ENCODE measurements at regions not wholly inside any gene's neighbourhood (a gene's known extent, or its start where the extent isn't known, plus 50 kb on each side); places are given as distances from the start of the nearest gene placed in this dataset.

DNA sequence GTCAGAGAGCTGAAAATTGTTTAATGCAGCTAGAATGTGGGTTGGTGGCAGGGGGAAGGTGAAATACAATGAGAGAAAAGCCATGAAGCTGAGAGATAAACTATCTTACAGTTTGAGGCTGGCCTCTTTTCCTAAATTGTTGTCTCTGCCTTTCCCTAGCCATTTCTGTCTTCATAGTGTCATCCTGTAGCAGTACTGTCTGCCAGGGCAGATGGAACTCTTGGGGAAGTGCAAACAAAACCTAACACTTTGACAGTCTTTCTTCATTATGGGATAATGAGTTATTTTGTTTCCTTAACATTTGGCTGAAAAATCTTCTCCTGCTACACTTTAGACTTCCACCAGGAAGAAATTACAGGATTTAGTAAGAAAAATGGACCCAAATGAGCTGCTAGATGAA, 197.8 kb upstream of the ARX start:
- DNase-seq, result no peak
- Histone ChIP-seq H3K27ac (no peak overlapping the region), H3K36me3 (no peaks in the 10 kb centered on the region), H3K9me3 (no peaks in the 10 kb centered on the region), H3K4me3 (no peak overlapping the region), H3K27me3 (no peaks in the 10 kb centered on the region), H3K4me1 (no peaks in the 10 kb centered on the region)
- no peak for TF ChIP-seq EP300 (IDR thresholded peaks at IDR 0.05)
- intact Hi-C loops (cut with DNase I), result no loop called here

DNA sequence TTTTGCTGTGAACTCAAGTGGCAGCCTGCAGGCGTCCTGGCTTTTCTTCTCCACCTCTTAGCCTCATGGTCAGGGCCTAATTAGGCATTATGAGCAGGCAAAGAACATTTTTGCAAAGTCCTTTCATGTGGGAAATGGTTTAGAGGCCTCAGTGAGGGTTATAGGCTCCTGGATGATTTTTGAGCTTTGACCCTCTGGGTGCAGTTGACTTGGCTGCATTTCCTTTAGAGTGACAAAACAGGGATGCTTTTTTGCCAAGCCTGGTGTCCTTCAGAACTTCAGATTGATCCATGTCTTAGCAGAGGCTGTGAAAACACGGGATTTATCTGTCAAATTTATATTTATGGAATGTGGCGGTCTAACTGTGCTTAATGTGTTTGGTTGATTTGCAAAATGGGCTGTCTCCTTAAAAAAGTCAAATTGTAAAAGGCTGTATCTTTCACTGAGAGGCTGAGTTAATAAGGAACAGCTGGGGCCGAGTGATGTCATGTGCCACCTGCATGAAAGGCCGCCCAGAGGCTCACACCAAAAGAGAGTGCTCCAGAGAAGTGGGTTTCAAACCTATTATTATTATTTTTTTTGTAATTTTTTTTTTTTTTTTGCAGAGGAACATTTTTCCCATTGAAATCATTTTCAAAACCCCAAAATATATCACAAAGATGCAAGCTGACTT, 192.2 kb upstream of the ARX start:
- no peaks in the 10 kb centered on the region for H3K36me3 ChIP-seq
- WGBS, 2 donors, result 63 to 73% methylated on average over 5 of the region's 5 CpGs
- no peak overlapping the region for H3K4me3 ChIP-seq
- no peak for TF ChIP-seq POLR2AphosphoS5 (IDR thresholded peaks at IDR 0.05)
- H3K4me1 ChIP-seq, result no peaks in the 10 kb centered on the region
- H3K9me3 ChIP-seq, result no peaks in the 10 kb centered on the region
- H3K27me3 ChIP-seq, result no peaks in the 10 kb centered on the region
- DNase-seq, result no peak
- intact Hi-C loops (cut with DNase I), result no loop called here
- no peak overlapping the region for H3K27ac ChIP-seq

DNA sequence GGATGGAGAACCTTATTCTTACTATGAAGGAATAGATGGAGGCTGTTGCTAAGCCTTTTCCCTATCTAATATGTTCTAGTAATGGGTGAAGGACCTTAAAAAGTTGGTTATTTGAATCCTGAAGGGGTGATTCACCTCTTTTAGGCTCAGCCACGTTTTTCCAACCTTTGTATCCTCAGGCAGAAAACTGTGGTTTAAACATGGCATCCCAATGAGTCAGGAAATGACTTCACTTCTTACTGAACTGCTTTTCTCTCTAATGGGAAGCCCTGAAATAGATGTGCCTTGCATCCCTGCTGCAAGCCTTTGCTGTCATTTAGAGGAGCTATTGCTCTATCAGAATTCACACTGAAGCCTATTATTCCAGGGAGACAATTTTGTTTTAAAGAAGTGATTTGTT, 191.0 kb upstream of the ARX start:
- no peaks in the 10 kb centered on the region for H3K36me3 ChIP-seq
- H3K4me3 ChIP-seq, result no peak overlapping the region
- DNase-seq, result no peak
- H3K4me1 ChIP-seq, result no peaks in the 10 kb centered on the region
- WGBS, 2 donors, result 0 to 5% methylated on average over 1 of the region's 1 CpG
- intact Hi-C loops (cut with DNase I), result no loop called here
- H3K9me3 ChIP-seq, result no peaks in the 10 kb centered on the region
- no peaks in the 10 kb centered on the region for H3K27me3 ChIP-seq
- no peak overlapping the region for H3K27ac ChIP-seq
- no peak for TF ChIP-seq POLR2A (IDR thresholded peaks at IDR 0.05)
- TF ChIP-seq EP300 (IDR thresholded peaks at IDR 0.05), result no peak
- TF ChIP-seq POLR2AphosphoS5 (IDR thresholded peaks at IDR 0.05), result no peak
- TF ChIP-seq, protein P1, sequence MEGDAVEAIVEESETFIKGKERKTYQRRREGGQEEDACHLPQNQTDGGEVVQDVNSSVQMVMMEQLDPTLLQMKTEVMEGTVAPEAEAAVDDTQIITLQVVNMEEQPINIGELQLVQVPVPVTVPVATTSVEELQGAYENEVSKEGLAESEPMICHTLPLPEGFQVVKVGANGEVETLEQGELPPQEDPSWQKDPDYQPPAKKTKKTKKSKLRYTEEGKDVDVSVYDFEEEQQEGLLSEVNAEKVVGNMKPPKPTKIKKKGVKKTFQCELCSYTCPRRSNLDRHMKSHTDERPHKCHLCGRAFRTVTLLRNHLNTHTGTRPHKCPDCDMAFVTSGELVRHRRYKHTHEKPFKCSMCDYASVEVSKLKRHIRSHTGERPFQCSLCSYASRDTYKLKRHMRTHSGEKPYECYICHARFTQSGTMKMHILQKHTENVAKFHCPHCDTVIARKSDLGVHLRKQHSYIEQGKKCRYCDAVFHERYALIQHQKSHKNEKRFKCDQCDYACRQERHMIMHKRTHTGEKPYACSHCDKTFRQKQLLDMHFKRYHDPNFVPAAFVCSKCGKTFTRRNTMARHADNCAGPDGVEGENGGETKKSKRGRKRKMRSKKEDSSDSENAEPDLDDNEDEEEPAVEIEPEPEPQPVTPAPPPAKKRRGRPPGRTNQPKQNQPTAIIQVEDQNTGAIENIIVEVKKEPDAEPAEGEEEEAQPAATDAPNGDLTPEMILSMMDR (IDR thresholded peaks at IDR 0.05), result no peak

DNA sequence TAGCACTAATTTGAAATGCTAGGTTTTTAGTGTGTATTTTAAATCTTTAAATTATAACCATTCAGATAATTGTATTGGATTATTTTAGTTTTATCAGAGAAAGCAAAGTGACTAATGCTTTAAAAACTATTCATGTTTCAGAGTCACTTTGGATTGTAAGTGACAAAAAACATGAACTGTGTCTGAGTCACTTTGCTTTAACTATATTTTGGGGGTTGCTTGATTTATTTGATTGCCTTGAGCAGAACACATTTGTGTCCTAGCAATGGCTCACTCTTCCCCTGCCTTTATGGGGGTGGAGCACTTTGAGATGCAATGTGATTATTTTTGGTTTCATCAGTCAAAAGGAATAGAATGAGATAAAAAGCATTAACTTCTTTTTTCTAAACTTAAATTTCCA, 188.4 kb upstream of the ARX start:
- intact Hi-C loops (cut with DNase I), result no loop called here
- no peak overlapping the region for H3K27ac ChIP-seq
- TF ChIP-seq, protein P1 (IDR thresholded peaks at IDR 0.05), result no peak
- TF ChIP-seq POLR2A (IDR thresholded peaks at IDR 0.05), result no peak
- no peak for TF ChIP-seq POLR2AphosphoS5 (IDR thresholded peaks at IDR 0.05)
- TF ChIP-seq EP300 (IDR thresholded peaks at IDR 0.05), result no peak

DNA sequence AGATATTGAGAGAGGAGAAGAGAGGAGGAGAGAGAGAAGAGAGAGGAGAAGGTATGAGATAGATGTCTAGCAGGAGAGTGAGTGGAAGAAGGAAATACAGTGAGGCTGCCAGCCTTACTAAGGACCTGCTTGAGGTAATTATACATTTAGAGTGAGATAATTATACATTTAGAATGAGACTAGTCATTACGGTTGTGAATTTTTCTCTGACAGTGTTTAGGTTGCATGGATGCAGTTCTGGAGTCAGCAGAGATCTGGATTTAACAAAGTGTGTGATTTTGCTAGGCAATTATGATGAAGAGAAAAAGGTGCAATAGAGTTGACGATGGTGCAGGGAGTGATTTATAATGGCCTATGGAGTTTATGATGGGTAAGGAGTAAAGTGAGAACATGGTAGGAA, 187.1 kb upstream of the ARX start:
- Histone ChIP-seq H3K4me3 (no peak overlapping the region), H3K27me3 (no peaks in the 10 kb centered on the region), H3K4me1 (no peaks in the 10 kb centered on the region), H3K9me3 (no peaks in the 10 kb centered on the region), H3K27ac (no peak overlapping the region), H3K36me3 (no peaks in the 10 kb centered on the region)
- intact Hi-C loops (cut with DNase I), result no loop called here
- 55 to 80% methylated on average over 2 of the region's 2 CpGs for WGBS, 2 donors
- TF ChIP-seq, protein P1 (IDR thresholded peaks at IDR 0.05), result no peak
- TF ChIP-seq POLR2A (IDR thresholded peaks at IDR 0.05), result no peak
- TF ChIP-seq POLR2AphosphoS5 (IDR thresholded peaks at IDR 0.05), result no peak
- no peak for TF ChIP-seq EP300 (IDR thresholded peaks at IDR 0.05)
- DNase-seq, result no peak

More for the DNA sequence above, 188.4 kb upstream of the ARX start:
- Histone ChIP-seq H3K9me3 (no peaks in the 10 kb centered on the region), H3K36me3 (no peaks in the 10 kb centered on the region), H3K27me3 (no peaks in the 10 kb centered on the region), H3K4me1 (no peaks in the 10 kb centered on the region), H3K4me3 (no peak overlapping the region)
- no peak for DNase-seq

DNA sequence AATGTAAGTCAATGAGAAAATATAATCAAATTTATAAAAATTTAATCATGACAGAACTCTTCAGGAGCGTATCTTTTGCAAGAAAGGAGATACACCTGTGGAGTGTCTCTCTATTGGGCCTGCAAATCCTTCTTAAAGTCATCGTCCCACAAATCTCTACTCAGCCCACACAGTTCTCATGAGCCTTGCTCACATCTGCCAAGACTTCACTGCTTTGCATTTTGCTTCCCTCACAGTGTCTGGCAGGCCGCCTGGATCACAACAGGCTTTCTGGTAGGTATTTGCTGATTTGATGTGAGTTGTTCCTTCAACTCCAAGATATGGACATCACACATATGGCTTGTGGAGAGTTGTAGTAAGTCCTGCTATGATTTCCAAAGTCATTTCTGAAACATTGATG, 183.1 kb upstream of the ARX start:
- Histone ChIP-seq H3K36me3 (no peaks in the 10 kb centered on the region), H3K4me1 (no peaks in the 10 kb centered on the region), H3K27ac (no peak overlapping the region), H3K4me3 (no peak overlapping the region), H3K27me3 (no peaks in the 10 kb centered on the region), H3K9me3 (no peaks in the 10 kb centered on the region)
- no peak for DNase-seq
- WGBS, 2 donors, result 70 to 73% methylated on average over 3 of the region's 3 CpGs
- intact Hi-C loops (cut with DNase I), result no loop called here
- TF ChIP-seq POLR2AphosphoS5 (IDR thresholded peaks at IDR 0.05) (no peak), POLR2A (IDR thresholded peaks at IDR 0.05) (no peak), EP300 (IDR thresholded peaks at IDR 0.05) (no peak)
- TF ChIP-seq, protein P1 (IDR thresholded peaks at IDR 0.05), result no peak
